D721Med (cell line): ENCODE measurements at regions not wholly inside any gene's neighbourhood (a gene's known extent, or its start where the extent isn't known, plus 50 kb on each side); places are given as distances from the start of the nearest gene placed in this dataset.

Experiments used
- DNase-seq: peaks from one replicate; pipeline ENCODE4 v3.0.0; 2011; ENCODE audit warnings: low spot score; ENCODE audit not compliant: insufficient read length
- FAIRE-seq: peaks from 2 replicates; lab custom pipeline; 2011; peaks lifted over from hg19 to GRCh38; lab: Jason Lieb, UNC
- TF ChIP-seq, protein P1 (sequence below): IDR thresholded peaks from 2 replicates; pipeline ENCODE4 v1.5.1; 2012; ENCODE audit warnings: mild to moderate bottlenecking, control low read depth; ENCODE audit not compliant: insufficient read depth; ENCODE audit errors: missing control alignments

DNA sequence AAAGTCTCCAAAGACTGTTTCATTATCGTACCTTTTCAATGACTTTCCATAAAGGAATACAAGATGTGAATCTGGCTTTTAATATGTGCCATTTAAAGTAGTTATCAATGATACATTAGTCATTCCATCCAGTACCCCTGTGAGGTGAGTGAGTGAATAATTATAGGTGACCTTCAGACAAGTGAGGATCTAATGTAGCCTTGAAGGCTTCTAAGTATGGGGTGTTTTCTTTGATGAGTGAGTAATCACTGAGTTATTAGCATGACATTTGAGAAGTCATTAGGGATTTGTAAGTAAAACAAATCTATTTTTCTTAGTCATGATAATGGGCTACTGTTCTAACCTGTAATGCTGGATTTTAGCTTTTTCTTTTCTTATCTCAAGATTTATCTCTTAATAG is 831.4 kb downstream of the ADGRL2 start:
- FAIRE-seq (no peak), DNase-seq (no peak)
- TF ChIP-seq, protein P1, sequence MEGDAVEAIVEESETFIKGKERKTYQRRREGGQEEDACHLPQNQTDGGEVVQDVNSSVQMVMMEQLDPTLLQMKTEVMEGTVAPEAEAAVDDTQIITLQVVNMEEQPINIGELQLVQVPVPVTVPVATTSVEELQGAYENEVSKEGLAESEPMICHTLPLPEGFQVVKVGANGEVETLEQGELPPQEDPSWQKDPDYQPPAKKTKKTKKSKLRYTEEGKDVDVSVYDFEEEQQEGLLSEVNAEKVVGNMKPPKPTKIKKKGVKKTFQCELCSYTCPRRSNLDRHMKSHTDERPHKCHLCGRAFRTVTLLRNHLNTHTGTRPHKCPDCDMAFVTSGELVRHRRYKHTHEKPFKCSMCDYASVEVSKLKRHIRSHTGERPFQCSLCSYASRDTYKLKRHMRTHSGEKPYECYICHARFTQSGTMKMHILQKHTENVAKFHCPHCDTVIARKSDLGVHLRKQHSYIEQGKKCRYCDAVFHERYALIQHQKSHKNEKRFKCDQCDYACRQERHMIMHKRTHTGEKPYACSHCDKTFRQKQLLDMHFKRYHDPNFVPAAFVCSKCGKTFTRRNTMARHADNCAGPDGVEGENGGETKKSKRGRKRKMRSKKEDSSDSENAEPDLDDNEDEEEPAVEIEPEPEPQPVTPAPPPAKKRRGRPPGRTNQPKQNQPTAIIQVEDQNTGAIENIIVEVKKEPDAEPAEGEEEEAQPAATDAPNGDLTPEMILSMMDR = no peak

DNA sequence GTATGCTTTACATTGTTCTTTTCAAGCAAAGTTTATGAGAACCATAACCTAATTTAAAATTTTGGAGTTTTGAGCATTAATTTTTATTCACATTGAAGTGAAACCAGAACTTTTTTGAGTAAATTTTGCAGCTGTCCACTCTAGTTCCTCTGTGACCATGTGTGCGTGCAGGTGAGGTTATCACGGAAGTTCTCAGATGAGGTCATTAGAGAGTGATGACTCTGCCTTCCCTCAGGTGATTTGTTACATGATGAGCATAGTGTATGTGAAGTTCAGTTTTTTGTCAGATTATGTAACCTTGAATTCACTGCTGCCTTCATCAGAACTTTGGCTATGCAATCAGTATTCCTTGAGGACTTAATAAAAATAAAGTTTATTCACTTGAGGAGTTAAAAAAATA is 828.2 kb downstream of the ADGRL2 start:
- FAIRE-seq (no peak), DNase-seq (no peak)

GRCh38 chr1:82625537-82625936 is 824.8 kb downstream of the ADGRL2 start:
- FAIRE-seq (no peak), DNase-seq (no peak)
- TF ChIP-seq, protein P1 = no peak

More for the DNA sequence above, 828.2 kb downstream of the ADGRL2 start:
- TF ChIP-seq, protein P1 = no peak

- DNase-seq = no peak
- TF ChIP-seq, protein P1 = no peak
- FAIRE-seq = no peak
These were observed 820.3 kb downstream of the ADGRL2 start for GRCh38 chr1:82621076-82621475.

- FAIRE-seq (no peak), DNase-seq (no peak)
- TF ChIP-seq, protein P1 = no peak
These were observed 813.4 kb downstream of the ADGRL2 start for GRCh38 chr1:82614090-82614489.

GRCh38 chr1:82612986-82613385 is 812.3 kb downstream of the ADGRL2 start:
- no peak for DNase-seq
- TF ChIP-seq, protein P1 = no peak

DNA sequence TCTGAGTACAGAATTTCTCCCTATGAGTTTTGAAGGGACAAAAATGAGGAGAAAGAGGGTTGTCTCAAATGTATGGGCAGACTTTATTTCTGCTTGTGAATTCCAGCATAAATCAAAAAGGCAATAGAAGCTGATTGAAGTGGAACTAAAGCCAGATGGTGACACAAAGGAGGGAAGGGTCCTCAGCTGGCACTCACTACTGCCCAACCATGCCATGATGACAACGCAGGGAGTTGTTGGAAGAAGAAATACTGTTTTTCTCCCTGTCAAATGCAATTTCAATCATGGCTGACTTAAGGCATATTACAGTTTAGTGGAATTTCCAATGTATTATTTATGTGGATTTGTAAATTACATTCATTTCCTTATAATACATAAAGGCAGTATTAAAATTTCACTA is 805.8 kb downstream of the ADGRL2 start:
- no peak for FAIRE-seq
- DNase-seq = no peak
- TF ChIP-seq, protein P1 = no peak

More at GRCh38 chr1:82612986-82613385, 812.3 kb downstream of the ADGRL2 start:
- no peak for FAIRE-seq
